Calu3 (cell line): ENCODE measurements at regions not wholly inside any gene's neighbourhood (a gene's known extent, or its start where the extent isn't known, plus 50 kb on each side); places are given as distances from the start of the nearest gene placed in this dataset.

ENCODE experiments used
- BruUV-seq: library from RNA; stranded (reverse); fragments of 400-500 nt; replicated peaks from 2 replicates; lab custom pipeline; 2021; lab: Mats Ljungman, UMichigan
- CTCF ChIA-PET: fragments of 300-600 bp; sonication (Branson Sonifier 250); formaldehyde crosslinking; loops from one replicate; lab custom pipeline; 2022; ENCODE audit warnings: antibody characterized with exemption; lab: Charles Lee
- DNase-seq: peaks from one replicate; pipeline ENCODE4 v3.0.0; 2022
- H3K27ac Mint-ChIP-seq: one replicate; pipeline ENCODE4 v1.8.0; 2022; ENCODE audit warnings: mixed read lengths; ENCODE audit not compliant: unreplicated experiment
- H3K27me3 Mint-ChIP-seq: one replicate; pipeline ENCODE4 v1.8.0; 2022; ENCODE audit warnings: mixed read lengths; ENCODE audit not compliant: unreplicated experiment
- H3K36me3 Mint-ChIP-seq: one replicate; pipeline ENCODE4 v1.8.0; 2022; ENCODE audit warnings: mild to moderate bottlenecking, moderate library complexity, mixed read lengths; ENCODE audit not compliant: insufficient read depth, unreplicated experiment
- H3K4me1 Mint-ChIP-seq: one replicate; pipeline ENCODE4 v1.8.0; 2022; ENCODE audit warnings: mild to moderate bottlenecking, low read depth, mixed read lengths; ENCODE audit not compliant: unreplicated experiment
- H3K4me3 Mint-ChIP-seq: one replicate; pipeline ENCODE4 v1.8.0; 2022; ENCODE audit warnings: mild to moderate bottlenecking, low read depth, moderate library complexity, mixed read lengths; ENCODE audit not compliant: unreplicated experiment
- H3K9me3 Mint-ChIP-seq: one replicate; pipeline ENCODE4 v1.8.0; 2022; ENCODE audit warnings: low read depth, mixed read lengths; ENCODE audit not compliant: unreplicated experiment
- CTCF ChIP-seq: fragments of 200-600 bp; IDR thresholded peaks from one replicate; pipeline ENCODE4 v1.8.0; 2022; ENCODE audit warnings: antibody characterized with exemption; ENCODE audit not compliant: unreplicated experiment
- intact Hi-C: fragments of 100-400 bp; cut with micrococcal nuclease; formaldehyde crosslinking; loops from one replicate; pipeline ENCODE4 v1.10.0; 2022; ENCODE audit not compliant: unreplicated experiment

GRCh38 chr7:25333296-25333928 lies 105.1 kb upstream of the NPVF start:
- H3K36me3 Mint-ChIP-seq: no peaks in the 10 kb centered on the region
- H3K27me3 Mint-ChIP-seq: peaks cover 41% of the 10 kb centered on the region
- H3K27ac Mint-ChIP-seq: no peak overlapping the region
- no peak overlapping the region for H3K4me3 Mint-ChIP-seq
- CTCF ChIA-PET: no interaction called here
- H3K4me1 Mint-ChIP-seq: no peaks in the 10 kb centered on the region
- no peak for TF ChIP-seq CTCF
- intact Hi-C loops: no loop called here
- no TSS peak for BruUV-seq
- no peak for DNase-seq
- H3K9me3 Mint-ChIP-seq: no peaks in the 10 kb centered on the region

GRCh38 chr7:25347360-25348066 lies 119.2 kb upstream of the NPVF start:
- CTCF ChIA-PET: no interaction called here
- Mint-ChIP-seq H3K9me3 (no peaks in the 10 kb centered on the region), H3K27ac (peak overlapping the region; percentile 5), H3K36me3 (no peaks in the 10 kb centered on the region), H3K4me1 (peaks cover 11% of the 10 kb centered on the region), H3K4me3 (no peak overlapping the region), H3K27me3 (peaks cover 8% of the 10 kb centered on the region)
- TF ChIP-seq CTCF: no peak
- BruUV-seq: no TSS peak
- intact Hi-C loops: no loop called here
- DNase-seq: no peak

GRCh38 chr7:25348104-25348503 lies 119.8 kb upstream of the NPVF start:
- no peak overlapping the region for H3K27ac Mint-ChIP-seq
- BruUV-seq: no TSS peak
- no peaks in the 10 kb centered on the region for H3K36me3 Mint-ChIP-seq
- no peaks in the 10 kb centered on the region for H3K9me3 Mint-ChIP-seq
- TF ChIP-seq CTCF: no peak
- peaks cover 8% of the 10 kb centered on the region for H3K27me3 Mint-ChIP-seq
- H3K4me1 Mint-ChIP-seq: peaks cover 11% of the 10 kb centered on the region
- CTCF ChIA-PET: interaction anchor here (0.7 kb wide), 1 partner anchor 103 kb away, joined by 4 read pairs; no protein-coding TSS in a partner anchor
- intact Hi-C loops: no loop called here
- no peak overlapping the region for H3K4me3 Mint-ChIP-seq
- no peak for DNase-seq

GRCh38 chr7:25349283-25350017 lies 121.2 kb upstream of the NPVF start:
- Mint-ChIP-seq H3K4me1 (peaks cover 11% of the 10 kb centered on the region), H3K27ac (no peak overlapping the region), H3K9me3 (no peaks in the 10 kb centered on the region), H3K27me3 (peaks cover 8% of the 10 kb centered on the region), H3K4me3 (no peak overlapping the region), H3K36me3 (no peaks in the 10 kb centered on the region)
- BruUV-seq: no TSS peak
- TF ChIP-seq CTCF: no peak
- no peak for DNase-seq
- intact Hi-C loops: no loop called here
- CTCF ChIA-PET: no interaction called here
